Esophagus squamous epithelium (tissue), 5 donors: ENCODE measurements at regions not wholly inside any gene's neighbourhood (a gene's known extent, or its start where the extent isn't known, plus 50 kb on each side); places are given as distances from the start of the nearest gene placed in this dataset.

Experiments
- DNase-seq: peaks from one replicate; lab custom pipeline; 2025; lab: John Stamatoyannopoulos, UW
- H3K27ac ChIP-seq, 4 donors: fragments of 200-600 bp; sonication (generic); one replicate each; pipeline ENCODE4 v1.5.1; 2016 to 2019; ENCODE audit warnings: mild to moderate bottlenecking in 1 of 4
- H3K27me3 ChIP-seq, 4 donors: fragments of 200-600 bp; sonication (generic); 1 replicate in 3 of 4; 2 replicates in 1 of 4; pipeline versions ENCODE4 v1.5.1 to v1.6.0; 2017 to 2021; ENCODE audit warnings: antibody characterized with exemption in 1 of 4
- H3K36me3 ChIP-seq, 3 donors: fragments of 200-600 bp; sonication (generic); one replicate each; pipeline ENCODE4 v1.5.1; 2016 to 2019
- H3K4me1 ChIP-seq, 3 donors: fragments of 200-600 bp; sonication (generic); one replicate each; pipeline ENCODE4 v1.5.1; 2017 to 2019
- H3K4me3 ChIP-seq, 4 donors: fragments of 200-600 bp; sonication (generic); 1 replicate in 3 of 4; 2 replicates in 1 of 4; pipeline ENCODE4 v1.5.1; 2016 to 2019; ENCODE audit warnings: mild to moderate bottlenecking in 2 of 4, moderate library complexity in 1 of 4
- H3K9me3 ChIP-seq, 3 donors: fragments of 200-600 bp; sonication (generic); one replicate each; pipeline ENCODE4 v1.5.1; 2016 to 2019
- POLR2A ChIP-seq, 4 donors: fragments of 450-650 bp; IDR thresholded peaks; one replicate each; pipeline ENCODE4 v1.6.1; 2017; ENCODE audit warnings: antibody characterized with exemption in 4 of 4, mild to moderate bottlenecking in 4 of 4, moderate library complexity in 3 of 4
- WGBS, 2 donors: methylation state at CpG; one replicate each; pipeline ENCODE4 v1.1.5; 2018; 5-methylcytosine and 5-hydroxymethylcytosine counted together
- intact Hi-C: fragments of 100-400 bp; cut with DNase I; formaldehyde crosslinking; loops from one replicate; pipeline ENCODE4 v1.15.0; 2022
- TF ChIP-seq, protein P1 (sequence below), 6 experiments: fragments of 450-650 bp in 4 of 6; fragments of 200-600 bp in 2 of 6; sonication (generic) in 2 of 6; IDR thresholded peaks; one replicate each; pipeline ENCODE4 v1.5.1; 2016 to 2019; ENCODE audit warnings: antibody characterized with exemption in 6 of 6, mild to moderate bottlenecking in 4 of 6, moderate library complexity in 4 of 6
- donor health status: DM: yes; HTN: yes; CAD: no.

DNA sequence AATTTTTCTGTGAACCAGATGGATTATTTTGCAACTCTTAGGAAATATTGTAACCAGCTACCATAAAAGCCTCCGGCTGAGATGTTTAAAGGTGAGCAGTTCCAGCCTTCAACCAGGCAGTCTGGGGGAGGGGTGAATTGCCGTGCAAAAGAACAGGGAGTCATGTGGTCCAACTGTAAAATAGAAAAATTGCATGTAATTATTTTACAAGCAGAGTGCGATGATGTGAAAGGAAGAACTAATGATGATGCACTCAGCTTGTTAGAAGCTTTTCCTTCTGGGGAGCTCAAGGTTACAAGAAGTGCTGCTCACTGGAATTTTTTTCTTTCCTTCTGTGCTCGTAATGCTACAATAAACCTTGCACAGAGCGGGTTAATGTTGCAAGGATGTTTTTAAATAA lies 188.7 kb upstream of the ITGA1 start:
- Histone ChIP-seq H3K27ac (no peak overlapping the region), H3K9me3 (no peaks in the 10 kb centered on the region), H3K4me3 (no peak overlapping the region), H3K27me3 (no peaks in the 10 kb centered on the region), H3K36me3 (no peaks in the 10 kb centered on the region), H3K4me1 (no peaks in the 10 kb centered on the region)
- DNase-seq, result no peak
- intact Hi-C loops, result no loop called here
- TF ChIP-seq, protein P1, sequence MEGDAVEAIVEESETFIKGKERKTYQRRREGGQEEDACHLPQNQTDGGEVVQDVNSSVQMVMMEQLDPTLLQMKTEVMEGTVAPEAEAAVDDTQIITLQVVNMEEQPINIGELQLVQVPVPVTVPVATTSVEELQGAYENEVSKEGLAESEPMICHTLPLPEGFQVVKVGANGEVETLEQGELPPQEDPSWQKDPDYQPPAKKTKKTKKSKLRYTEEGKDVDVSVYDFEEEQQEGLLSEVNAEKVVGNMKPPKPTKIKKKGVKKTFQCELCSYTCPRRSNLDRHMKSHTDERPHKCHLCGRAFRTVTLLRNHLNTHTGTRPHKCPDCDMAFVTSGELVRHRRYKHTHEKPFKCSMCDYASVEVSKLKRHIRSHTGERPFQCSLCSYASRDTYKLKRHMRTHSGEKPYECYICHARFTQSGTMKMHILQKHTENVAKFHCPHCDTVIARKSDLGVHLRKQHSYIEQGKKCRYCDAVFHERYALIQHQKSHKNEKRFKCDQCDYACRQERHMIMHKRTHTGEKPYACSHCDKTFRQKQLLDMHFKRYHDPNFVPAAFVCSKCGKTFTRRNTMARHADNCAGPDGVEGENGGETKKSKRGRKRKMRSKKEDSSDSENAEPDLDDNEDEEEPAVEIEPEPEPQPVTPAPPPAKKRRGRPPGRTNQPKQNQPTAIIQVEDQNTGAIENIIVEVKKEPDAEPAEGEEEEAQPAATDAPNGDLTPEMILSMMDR (IDR thresholded peaks at IDR 0.05), result no peak
- no peak for TF ChIP-seq POLR2A (IDR thresholded peaks at IDR 0.05)
- 43 to 53% methylated on average over 5 of the region's 5 CpGs for WGBS, 2 donors

DNA sequence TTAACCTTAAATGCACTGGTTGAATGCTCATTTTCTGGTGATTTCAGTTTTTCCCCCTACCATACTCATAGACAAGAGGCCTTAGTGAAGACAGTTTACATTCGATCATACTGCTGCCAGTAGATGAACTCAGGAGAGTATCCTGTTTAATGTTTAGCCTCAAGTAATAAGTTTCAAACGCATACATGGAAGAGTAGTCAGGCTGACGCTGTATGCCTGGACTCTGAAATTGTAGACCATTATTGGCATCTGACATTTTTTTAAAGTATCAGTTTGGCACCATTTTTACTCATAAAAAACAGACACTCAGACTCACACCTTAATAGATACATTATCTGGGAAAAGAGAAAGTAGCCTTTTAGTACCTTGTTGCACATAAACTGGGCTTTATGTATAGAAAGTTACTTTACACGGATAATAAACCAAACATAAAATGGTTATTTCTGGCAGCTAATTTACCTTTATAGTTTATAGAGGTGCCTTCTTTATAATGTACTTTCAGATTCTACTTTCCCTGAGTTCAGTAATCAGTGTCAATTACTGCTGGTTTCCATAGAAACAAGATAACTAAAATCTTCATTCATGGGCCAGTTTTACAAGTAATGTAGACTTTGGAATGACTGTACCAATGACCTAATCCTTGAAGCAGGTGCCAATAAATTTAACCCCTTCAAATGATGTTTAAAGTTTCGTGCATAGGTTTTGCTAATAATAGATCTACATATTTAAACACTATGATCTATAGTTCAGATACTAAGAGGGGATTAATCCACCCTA lies 183.8 kb upstream of the ITGA1 start:
- Histone ChIP-seq H3K27ac (no peak overlapping the region), H3K4me1 (no peaks in the 10 kb centered on the region), H3K9me3 (no peaks in the 10 kb centered on the region), H3K27me3 (no peaks in the 10 kb centered on the region), H3K36me3 (no peaks in the 10 kb centered on the region), H3K4me3 (no peak overlapping the region)
- WGBS, 2 donors, result 53 to 57% methylated on average over 5 of the region's 5 CpGs
- TF ChIP-seq, protein P1 (IDR thresholded peaks at IDR 0.05), result no peak
- TF ChIP-seq POLR2A (IDR thresholded peaks at IDR 0.05), result no peak
- no peak for DNase-seq
- intact Hi-C loops, result no loop called here

DNA sequence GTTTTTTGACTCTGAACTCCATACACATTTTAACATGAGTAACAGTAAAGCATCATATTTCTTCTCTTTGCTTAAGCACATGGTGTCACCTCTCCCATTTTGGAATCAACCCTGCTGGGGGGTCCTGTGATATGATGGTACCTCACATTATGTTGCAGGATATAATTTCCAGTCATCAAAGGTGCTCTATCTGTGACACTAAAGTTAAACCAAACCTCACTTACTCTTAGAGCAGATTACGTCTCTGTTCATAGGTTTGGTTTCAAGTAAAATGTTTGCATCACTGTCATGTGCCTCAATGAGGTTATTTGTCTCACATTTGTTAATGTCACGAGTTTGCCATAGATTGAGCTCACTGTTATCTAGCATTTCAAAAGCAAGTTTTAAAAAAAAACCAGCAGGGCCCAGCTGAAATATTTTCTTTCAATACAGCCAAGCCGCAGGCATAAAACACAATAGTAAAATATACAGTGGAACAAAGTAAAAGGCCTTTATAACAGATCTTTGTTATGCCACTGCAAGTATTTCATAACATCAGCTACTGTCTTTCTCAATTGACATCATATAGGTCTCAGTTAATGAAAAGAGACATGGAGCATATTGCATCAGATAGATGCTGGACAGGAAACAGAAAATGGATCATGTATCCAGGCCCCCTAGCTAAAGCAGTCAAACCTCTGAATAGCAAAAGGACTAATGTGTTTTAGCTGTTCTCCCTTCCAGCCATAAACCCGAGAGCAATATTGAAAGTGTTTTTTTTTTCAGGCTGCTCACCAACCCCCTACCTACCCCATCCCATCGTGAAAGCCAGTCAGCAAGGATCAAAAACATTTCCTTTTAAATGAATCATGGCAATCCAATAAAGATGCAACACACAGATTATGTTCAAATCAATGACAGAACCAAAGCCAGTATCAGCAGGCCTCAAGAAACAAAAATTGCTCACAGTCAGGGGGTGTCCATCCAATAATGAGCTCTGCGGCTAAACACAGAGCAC lies 182.1 kb upstream of the ITGA1 start:
- DNase-seq, result no peak
- H3K36me3 ChIP-seq, result no peaks in the 10 kb centered on the region
- no peaks in the 10 kb centered on the region for H3K9me3 ChIP-seq
- H3K4me3 ChIP-seq, result no peak overlapping the region
- H3K27ac ChIP-seq, result no peak overlapping the region
- no peaks in the 10 kb centered on the region for H3K27me3 ChIP-seq
- TF ChIP-seq, protein P1 (IDR thresholded peaks at IDR 0.05), result no peak
- TF ChIP-seq POLR2A (IDR thresholded peaks at IDR 0.05), result no peak
- intact Hi-C loops, result no loop called here
- H3K4me1 ChIP-seq, result no peaks in the 10 kb centered on the region
- WGBS, 2 donors, result 53 to 54% methylated on average over 6 of the region's 6 CpGs

DNA sequence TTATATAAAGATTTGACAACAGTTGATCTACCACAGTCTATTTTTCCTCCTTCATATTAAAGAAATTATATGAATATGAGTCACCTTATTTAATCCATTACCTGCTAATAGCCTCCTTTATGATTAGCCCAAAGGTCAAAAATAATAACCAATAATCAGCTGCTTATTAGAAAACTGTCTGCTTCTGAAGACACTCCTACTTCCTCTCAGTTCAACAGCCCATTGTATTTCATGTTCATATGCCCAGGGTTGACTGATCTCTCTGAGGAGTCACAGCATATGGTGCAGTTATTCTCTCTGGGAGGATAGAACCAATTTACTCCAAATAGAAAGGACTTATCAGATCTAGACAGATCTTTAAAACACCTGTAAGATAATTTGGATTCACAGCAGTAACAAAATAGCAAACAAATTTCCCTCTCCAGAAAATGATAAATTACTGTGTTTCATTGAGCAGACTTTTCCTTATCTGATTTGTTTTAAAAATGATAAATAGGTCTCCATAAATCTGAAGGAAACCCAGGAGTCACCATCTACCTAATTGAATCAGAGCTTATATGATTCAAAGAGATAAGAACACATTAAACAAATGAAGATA lies 180.4 kb upstream of the ITGA1 start:
- intact Hi-C loops, result no loop called here
- DNase-seq, result no peak
- Histone ChIP-seq H3K36me3 (no peaks in the 10 kb centered on the region), H3K9me3 (no peaks in the 10 kb centered on the region), H3K4me1 (no peaks in the 10 kb centered on the region), H3K27me3 (no peaks in the 10 kb centered on the region), H3K27ac (no peak overlapping the region), H3K4me3 (no peak overlapping the region)
- TF ChIP-seq POLR2A (IDR thresholded peaks at IDR 0.05), result no peak
- TF ChIP-seq, protein P1 (IDR thresholded peaks at IDR 0.05), result no peak
